DOHH2 (cell line): ENCODE measurements at regions not wholly inside any gene's neighbourhood (a gene's known extent, or its start where the extent isn't known, plus 50 kb on each side); places are given as distances from the start of the nearest gene placed in this dataset.

Experiments
- CTCF ChIP-seq: fragments of 200-600 bp; sonication (generic); IDR thresholded peaks from one replicate; pipeline ENCODE4 v1.5.1; 2014; ENCODE audit warnings: antibody characterized with exemption, mild to moderate bottlenecking, low read depth, low read length; ENCODE audit not compliant: poor library complexity, severe bottlenecking
- EZH2phosphoT487 ChIP-seq: fragments of 200-600 bp; sonication (generic); IDR thresholded peaks from 2 replicates; pipeline ENCODE4 v1.6.1; 2017; ENCODE audit warnings: borderline replicate concordance, mild to moderate bottlenecking, antibody characterized with exemption, low read length, moderate library complexity, mixed read lengths

DNA sequence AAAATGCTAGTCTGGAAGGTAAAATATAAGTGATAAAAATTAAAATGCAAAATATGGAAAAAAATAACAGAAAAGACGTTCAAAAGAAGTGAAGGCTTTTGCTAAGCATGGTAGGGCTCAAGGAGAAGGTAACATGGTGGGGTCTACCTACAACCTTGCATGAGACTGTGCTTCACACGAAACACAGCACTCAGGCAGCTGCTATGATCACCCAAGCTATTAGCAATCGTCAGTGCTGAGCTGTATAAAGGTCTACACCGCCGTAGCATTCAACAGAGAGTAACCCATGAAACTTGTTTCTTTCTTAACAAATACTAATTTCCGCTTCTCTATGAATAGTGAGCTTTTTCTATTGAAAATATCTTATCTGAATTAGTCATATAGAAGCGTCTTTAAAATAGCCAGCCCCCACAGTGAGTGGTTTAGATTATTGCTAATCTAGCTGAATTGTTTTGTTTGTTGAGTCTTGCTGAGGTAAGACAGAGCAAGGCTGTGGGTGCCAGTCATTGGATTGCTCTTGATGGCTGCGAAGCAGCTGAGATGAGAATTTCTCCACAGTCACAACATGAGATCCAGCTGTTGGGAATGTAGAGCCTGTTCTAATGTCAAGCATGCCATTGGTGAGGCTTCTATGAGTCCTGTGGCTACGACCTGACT is 230.0 kb downstream of the KLF13 start:
- TF ChIP-seq EZH2phosphoT487 (no peak), CTCF (no peak)
